ENCODE measurements at regions not wholly inside any gene's neighbourhood (a gene's known extent, or its start where the extent isn't known, plus 50 kb on each side); places are given as distances from the start of the nearest gene placed in this dataset.
A peak's percentile ranks its signal among the peaks of the same experiment; 100 is the strongest.

DNA sequence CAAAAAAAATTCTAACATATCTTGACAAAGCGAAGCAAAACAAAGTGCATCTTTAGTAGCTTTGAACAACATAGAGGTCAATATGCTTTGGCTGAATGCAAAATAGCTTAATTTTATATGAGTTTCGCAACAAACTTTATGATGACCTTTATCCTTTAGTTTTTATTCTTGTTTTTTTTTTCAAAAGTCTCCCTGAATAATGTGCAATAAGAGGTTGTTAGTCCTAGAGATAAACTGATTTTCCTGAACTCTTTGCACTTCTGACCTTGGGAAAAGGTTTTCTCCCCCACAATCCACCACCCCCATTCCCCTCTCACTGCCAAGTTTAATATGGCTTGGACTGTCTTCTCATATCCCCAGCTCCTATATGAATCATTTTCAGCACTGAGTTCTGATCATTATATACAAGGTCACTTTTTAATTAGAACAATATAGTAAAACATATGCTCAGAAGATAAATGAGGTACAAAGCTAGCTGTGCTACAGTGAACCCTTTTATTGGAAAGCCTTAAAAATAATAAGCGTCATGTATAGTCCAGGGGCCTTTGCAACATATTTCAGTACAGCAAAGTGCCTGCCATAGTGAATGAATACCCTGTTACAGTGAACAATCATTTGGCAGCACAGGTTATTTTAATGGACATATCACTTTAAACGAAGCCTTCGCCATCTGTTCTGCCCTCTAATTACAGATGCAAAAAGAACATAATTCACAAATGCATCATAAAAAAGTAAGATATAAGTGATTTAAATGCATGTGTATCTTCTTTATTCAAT, 496.3 kb upstream of the NR2F2 start:
- H3K27ac ChIP-seq = no peak overlapping the region
- DNase-seq (ENCODE audit: low read depth in 1 of 2, low spot score in 1 of 2) = no peak
- H3K27me3 ChIP-seq = no peaks in the 10 kb centered on the region
- H3K9me3 ChIP-seq (ENCODE audit: low read depth) = no peaks in the 10 kb centered on the region
- H3K36me3 ChIP-seq = no peaks in the 10 kb centered on the region
- no peaks in the 10 kb centered on the region for H3K4me1 ChIP-seq (ENCODE audit: low read depth)
- TF ChIP-seq, protein P1, sequence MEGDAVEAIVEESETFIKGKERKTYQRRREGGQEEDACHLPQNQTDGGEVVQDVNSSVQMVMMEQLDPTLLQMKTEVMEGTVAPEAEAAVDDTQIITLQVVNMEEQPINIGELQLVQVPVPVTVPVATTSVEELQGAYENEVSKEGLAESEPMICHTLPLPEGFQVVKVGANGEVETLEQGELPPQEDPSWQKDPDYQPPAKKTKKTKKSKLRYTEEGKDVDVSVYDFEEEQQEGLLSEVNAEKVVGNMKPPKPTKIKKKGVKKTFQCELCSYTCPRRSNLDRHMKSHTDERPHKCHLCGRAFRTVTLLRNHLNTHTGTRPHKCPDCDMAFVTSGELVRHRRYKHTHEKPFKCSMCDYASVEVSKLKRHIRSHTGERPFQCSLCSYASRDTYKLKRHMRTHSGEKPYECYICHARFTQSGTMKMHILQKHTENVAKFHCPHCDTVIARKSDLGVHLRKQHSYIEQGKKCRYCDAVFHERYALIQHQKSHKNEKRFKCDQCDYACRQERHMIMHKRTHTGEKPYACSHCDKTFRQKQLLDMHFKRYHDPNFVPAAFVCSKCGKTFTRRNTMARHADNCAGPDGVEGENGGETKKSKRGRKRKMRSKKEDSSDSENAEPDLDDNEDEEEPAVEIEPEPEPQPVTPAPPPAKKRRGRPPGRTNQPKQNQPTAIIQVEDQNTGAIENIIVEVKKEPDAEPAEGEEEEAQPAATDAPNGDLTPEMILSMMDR (IDR thresholded peaks at IDR 0.05; ENCODE audit: low read depth, low read length) = no peak
- no peak overlapping the region for H3K4me3 ChIP-seq

- Histone ChIP-seq H3K9me3 (ENCODE audit: low read depth) (no peaks in the 10 kb centered on the region), H3K27me3 (no peaks in the 10 kb centered on the region), H3K4me1 (ENCODE audit: low read depth) (no peaks in the 10 kb centered on the region), H3K27ac (no peak overlapping the region), H3K36me3 (no peaks in the 10 kb centered on the region), H3K4me3 (no peak overlapping the region)
- TF ChIP-seq, protein P1 (IDR thresholded peaks at IDR 0.05; ENCODE audit: low read depth, low read length) = no peak
- no peak for DNase-seq (ENCODE audit: low read depth in 1 of 2, low spot score in 1 of 2)
Observed at GRCh38 chr15:95836536-95836935, 494.0 kb upstream of the NR2F2 start.

- no peaks in the 10 kb centered on the region for H3K27me3 ChIP-seq
- H3K27ac ChIP-seq = no peak overlapping the region
- no peaks in the 10 kb centered on the region for H3K4me1 ChIP-seq (ENCODE audit: low read depth)
- H3K4me3 ChIP-seq = no peak overlapping the region
- DNase-seq (ENCODE audit: low read depth in 1 of 2, low spot score in 1 of 2) = no peak
- H3K36me3 ChIP-seq = no peaks in the 10 kb centered on the region
- H3K9me3 ChIP-seq (ENCODE audit: low read depth) = no peaks in the 10 kb centered on the region
- TF ChIP-seq, protein P1 (IDR thresholded peaks at IDR 0.05; ENCODE audit: low read depth, low read length) = no peak
Observed at GRCh38 chr15:95837341-95838004, 493.0 kb upstream of the NR2F2 start.

- no peaks in the 10 kb centered on the region for H3K9me3 ChIP-seq (ENCODE audit: low read depth)
- no peaks in the 10 kb centered on the region for H3K4me1 ChIP-seq (ENCODE audit: low read depth)
- no peak overlapping the region for H3K27ac ChIP-seq
- DNase-seq (ENCODE audit: low read depth in 1 of 2, low spot score in 1 of 2) = peak in 1 of 2 donors; percentile 18
- H3K4me3 ChIP-seq = no peak overlapping the region
- no peaks in the 10 kb centered on the region for H3K36me3 ChIP-seq
- no peaks in the 10 kb centered on the region for H3K27me3 ChIP-seq
- TF ChIP-seq, protein P1 (IDR thresholded peaks at IDR 0.05; ENCODE audit: low read depth, low read length) = no peak
Observed at GRCh38 chr15:95839367-95839782, 491.1 kb upstream of the NR2F2 start.

DNA sequence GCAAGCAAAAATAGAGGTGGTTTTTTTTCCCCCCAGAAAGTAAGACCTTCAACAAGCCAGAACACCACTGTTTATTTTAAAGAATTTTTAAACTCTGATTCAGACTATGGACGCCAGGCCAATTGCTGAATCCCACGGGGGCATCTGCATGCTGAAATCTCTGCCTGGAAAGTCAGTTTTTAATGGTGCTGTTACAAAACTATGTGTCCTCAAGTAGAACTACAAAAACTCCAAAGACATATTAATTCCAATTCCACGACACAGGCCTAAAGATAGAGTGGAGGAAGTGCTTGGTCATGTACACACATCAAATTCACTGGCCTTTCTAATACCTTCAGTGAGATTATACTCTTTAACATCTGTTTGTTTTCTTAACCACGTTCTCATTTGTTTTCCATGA, 490.5 kb upstream of the NR2F2 start:
- H3K4me1 ChIP-seq (ENCODE audit: low read depth) = no peaks in the 10 kb centered on the region
- TF ChIP-seq, protein P1 (IDR thresholded peaks at IDR 0.05; ENCODE audit: low read depth, low read length) = no peak
- no peaks in the 10 kb centered on the region for H3K27me3 ChIP-seq
- H3K4me3 ChIP-seq = no peak overlapping the region
- no peaks in the 10 kb centered on the region for H3K36me3 ChIP-seq
- H3K9me3 ChIP-seq (ENCODE audit: low read depth) = no peaks in the 10 kb centered on the region
- H3K27ac ChIP-seq = no peak overlapping the region
- DNase-seq (ENCODE audit: low read depth in 1 of 2, low spot score in 1 of 2) = peak in 1 of 2 donors; percentile 80

Data from cardiac muscle cell (in vitro differentiated cells and primary cell).